GM12878 (cell line): ENCODE measurements at regions not wholly inside any gene's neighbourhood (a gene's known extent, or its start where the extent isn't known, plus 50 kb on each side); places are given as distances from the start of the nearest gene placed in this dataset.

Experiments used
- BHLHE40 ChIP-seq, 2 experiments: fragments of 450-650 bp in 1 of 2; IDR thresholded peaks; 2 replicates each; pipeline ENCODE4 v1.6.1; 2011 to 2017; ENCODE audit warnings: low read depth in 2 of 2, borderline replicate concordance in 1 of 2, improper control_type of control experiment in 1 of 2, low read length in 1 of 2, mild to moderate bottlenecking in 1 of 2
- CREB1 ChIP-seq: IDR thresholded peaks from 2 replicates; pipeline ENCODE4 v1.6.1; 2012; ENCODE audit warnings: low read depth, mild to moderate bottlenecking, inconsistent platforms
- JUND ChIP-seq: IDR thresholded peaks from 2 replicates; pipeline ENCODE4 v1.6.1; 2012; ENCODE audit warnings: low read depth, mild to moderate bottlenecking, low read length, improper control_type of control experiment, moderate library complexity
- NR2C2 ChIP-seq: IDR thresholded peaks from 2 replicates; pipeline ENCODE4 v1.6.1; 2011; ENCODE audit warnings: borderline replicate concordance, low read depth; ENCODE audit not compliant: control insufficient read depth, insufficient read length
- PAX5 ChIP-seq: IDR thresholded peaks from 2 replicates; pipeline ENCODE4 v1.6.1; 2011; ENCODE audit warnings: low read depth, low read length, borderline replicate concordance
- POLR2AphosphoS5 ChIP-seq: IDR thresholded peaks from 2 replicates; pipeline ENCODE4 v1.6.1; 2011; ENCODE audit warnings: mild to moderate bottlenecking, low read length, inconsistent platforms
- RCOR1 ChIP-seq: conservative IDR thresholded peaks from 2 replicates; pipeline ENCODE4 v1.6.1; 2012; ENCODE audit warnings: low read depth, low read length, improper control_type of control experiment
- SRF ChIP-seq, 2 experiments: IDR thresholded peaks; 2 replicates each; pipeline ENCODE4 v1.6.1; 2011; ENCODE audit warnings: low read depth in 2 of 2, low read length in 2 of 2, mild to moderate bottlenecking in 1 of 2, moderate library complexity in 1 of 2
- YBX1 ChIP-seq: fragments of 450-650 bp; IDR thresholded peaks from 2 replicates; pipeline ENCODE4 v1.6.1; 2016; ENCODE audit warnings: antibody characterized with exemption
- YY1 ChIP-seq: IDR thresholded peaks from 2 replicates; pipeline ENCODE4 v1.6.1; 2011; ENCODE audit warnings: low read depth, mild to moderate bottlenecking, low read length
- ZNF207 ChIP-seq: fragments of 450-650 bp; IDR thresholded peaks from 2 replicates; pipeline ENCODE4 v1.6.1; 2014; ENCODE audit warnings: antibody characterized with exemption, mild to moderate bottlenecking, borderline replicate concordance
- ZNF622 ChIP-seq: fragments of 450-650 bp; IDR thresholded peaks from 2 replicates; pipeline ENCODE4 v1.6.1; 2017; ENCODE audit warnings: mild to moderate bottlenecking, inconsistent platforms
- TF ChIP-seq, protein P1 (sequence below): IDR thresholded peaks from 2 replicates; pipeline ENCODE4 v1.6.1; 2011; ENCODE audit warnings: borderline replicate concordance, low read depth, mild to moderate bottlenecking, moderate library complexity, mixed read lengths, low read length; ENCODE audit not compliant: insufficient read depth; ENCODE audit errors: extremely low read length
- TF ChIP-seq, protein P2 (sequence below): IDR thresholded peaks from 2 replicates; pipeline ENCODE4 v1.6.1; 2012; ENCODE audit warnings: low read depth, low read length, improper control_type of control experiment
- TF ChIP-seq, protein P3 (sequence below): fragments of 450-650 bp; formaldehyde crosslinking; IDR thresholded peaks from 2 replicates; pipeline ENCODE4 v1.4.0; 2020; ENCODE audit warnings: mild to moderate bottlenecking, moderate library complexity

DNA sequence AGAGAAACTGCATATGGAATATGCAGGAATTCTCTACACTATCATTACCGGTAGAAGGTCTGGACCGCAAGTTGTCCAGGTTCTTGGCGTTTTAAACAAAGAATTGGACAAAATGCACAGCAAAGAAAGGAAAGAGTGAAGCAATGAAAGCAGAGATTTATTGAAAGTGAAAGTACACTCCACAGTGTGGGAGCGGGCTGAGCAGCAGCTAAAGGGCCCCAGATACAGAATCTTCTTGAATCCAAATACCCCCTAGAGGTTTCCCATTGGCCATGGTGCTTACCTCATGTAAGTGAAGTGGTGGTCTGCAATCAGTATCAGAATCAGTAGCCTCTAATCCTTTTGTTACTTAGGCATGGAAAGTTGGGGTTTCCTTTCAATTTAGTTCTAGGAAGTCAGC lies 178.5 kb upstream of the IRX3 start (continued):
- TF ChIP-seq, protein P1, sequence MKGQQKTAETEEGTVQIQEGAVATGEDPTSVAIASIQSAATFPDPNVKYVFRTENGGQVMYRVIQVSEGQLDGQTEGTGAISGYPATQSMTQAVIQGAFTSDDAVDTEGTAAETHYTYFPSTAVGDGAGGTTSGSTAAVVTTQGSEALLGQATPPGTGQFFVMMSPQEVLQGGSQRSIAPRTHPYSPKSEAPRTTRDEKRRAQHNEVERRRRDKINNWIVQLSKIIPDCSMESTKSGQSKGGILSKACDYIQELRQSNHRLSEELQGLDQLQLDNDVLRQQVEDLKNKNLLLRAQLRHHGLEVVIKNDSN: no peak
- TF ChIP-seq YBX1 (no peak), RCOR1 (no peak), CREB1 (no peak), PAX5 (no peak), YY1 (no peak), JUND (no peak), POLR2AphosphoS5 (no peak), NR2C2 (no peak), ZNF207 (no peak), ZNF622 (no peak), SRF (IDR thresholded peaks at IDR 0.05; ENCODE audit: low read depth in 2 of 2, low read length in 2 of 2) (no peak), BHLHE40 (IDR thresholded peaks at IDR 0.05; ENCODE audit: borderline replicate concordance in 1 of 2, low read depth in 2 of 2, low read length in 1 of 2) (no peak)
- TF ChIP-seq, protein P2, sequence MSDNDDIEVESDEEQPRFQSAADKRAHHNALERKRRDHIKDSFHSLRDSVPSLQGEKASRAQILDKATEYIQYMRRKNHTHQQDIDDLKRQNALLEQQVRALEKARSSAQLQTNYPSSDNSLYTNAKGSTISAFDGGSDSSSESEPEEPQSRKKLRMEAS: no peak
- TF ChIP-seq, protein P3, sequence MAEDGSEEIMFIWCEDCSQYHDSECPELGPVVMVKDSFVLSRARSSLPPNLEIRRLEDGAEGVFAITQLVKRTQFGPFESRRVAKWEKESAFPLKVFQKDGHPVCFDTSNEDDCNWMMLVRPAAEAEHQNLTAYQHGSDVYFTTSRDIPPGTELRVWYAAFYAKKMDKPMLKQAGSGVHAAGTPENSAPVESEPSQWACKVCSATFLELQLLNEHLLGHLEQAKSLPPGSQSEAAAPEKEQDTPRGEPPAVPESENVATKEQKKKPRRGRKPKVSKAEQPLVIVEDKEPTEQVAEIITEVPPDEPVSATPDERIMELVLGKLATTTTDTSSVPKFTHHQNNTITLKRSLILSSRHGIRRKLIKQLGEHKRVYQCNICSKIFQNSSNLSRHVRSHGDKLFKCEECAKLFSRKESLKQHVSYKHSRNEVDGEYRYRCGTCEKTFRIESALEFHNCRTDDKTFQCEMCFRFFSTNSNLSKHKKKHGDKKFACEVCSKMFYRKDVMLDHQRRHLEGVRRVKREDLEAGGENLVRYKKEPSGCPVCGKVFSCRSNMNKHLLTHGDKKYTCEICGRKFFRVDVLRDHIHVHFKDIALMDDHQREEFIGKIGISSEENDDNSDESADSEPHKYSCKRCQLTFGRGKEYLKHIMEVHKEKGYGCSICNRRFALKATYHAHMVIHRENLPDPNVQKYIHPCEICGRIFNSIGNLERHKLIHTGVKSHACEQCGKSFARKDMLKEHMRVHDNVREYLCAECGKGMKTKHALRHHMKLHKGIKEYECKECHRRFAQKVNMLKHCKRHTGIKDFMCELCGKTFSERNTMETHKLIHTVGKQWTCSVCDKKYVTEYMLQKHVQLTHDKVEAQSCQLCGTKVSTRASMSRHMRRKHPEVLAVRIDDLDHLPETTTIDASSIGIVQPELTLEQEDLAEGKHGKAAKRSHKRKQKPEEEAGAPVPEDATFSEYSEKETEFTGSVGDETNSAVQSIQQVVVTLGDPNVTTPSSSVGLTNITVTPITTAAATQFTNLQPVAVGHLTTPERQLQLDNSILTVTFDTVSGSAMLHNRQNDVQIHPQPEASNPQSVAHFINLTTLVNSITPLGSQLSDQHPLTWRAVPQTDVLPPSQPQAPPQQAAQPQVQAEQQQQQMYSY (CRISPR knock-in tag): no peak
